Esophagus squamous epithelium (tissue), 5 donors: ENCODE measurements at regions not wholly inside any gene's neighbourhood (a gene's known extent, or its start where the extent isn't known, plus 50 kb on each side); places are given as distances from the start of the nearest gene placed in this dataset.
"Not testable (repeated sequence)": the region's sequence is repeated elsewhere in the genome, so short reads cannot be mapped to it uniquely, and the experiment has no call there.

Source experiments
- DNase-seq: peaks from one replicate; lab custom pipeline; 2025; lab: John Stamatoyannopoulos, UW
- H3K27ac ChIP-seq, 4 donors: fragments of 200-600 bp; sonication (generic); one replicate each; pipeline ENCODE4 v1.5.1; 2016 to 2019; ENCODE audit warnings: mild to moderate bottlenecking in 1 of 4
- H3K27me3 ChIP-seq, 4 donors: fragments of 200-600 bp; sonication (generic); 1 replicate in 3 of 4; 2 replicates in 1 of 4; pipeline versions ENCODE4 v1.5.1 to v1.6.0; 2017 to 2021; ENCODE audit warnings: antibody characterized with exemption in 1 of 4
- H3K36me3 ChIP-seq, 3 donors: fragments of 200-600 bp; sonication (generic); one replicate each; pipeline ENCODE4 v1.5.1; 2016 to 2019
- H3K4me1 ChIP-seq, 3 donors: fragments of 200-600 bp; sonication (generic); one replicate each; pipeline ENCODE4 v1.5.1; 2017 to 2019
- H3K4me3 ChIP-seq, 4 donors: fragments of 200-600 bp; sonication (generic); 1 replicate in 3 of 4; 2 replicates in 1 of 4; pipeline ENCODE4 v1.5.1; 2016 to 2019; ENCODE audit warnings: mild to moderate bottlenecking in 2 of 4, moderate library complexity in 1 of 4
- H3K9me3 ChIP-seq, 3 donors: fragments of 200-600 bp; sonication (generic); one replicate each; pipeline ENCODE4 v1.5.1; 2016 to 2019
- POLR2A ChIP-seq, 4 donors: fragments of 450-650 bp; IDR thresholded peaks; one replicate each; pipeline ENCODE4 v1.6.1; 2017; ENCODE audit warnings: antibody characterized with exemption in 4 of 4, mild to moderate bottlenecking in 4 of 4, moderate library complexity in 3 of 4
- WGBS, 2 donors: methylation state at CpG; one replicate each; pipeline ENCODE4 v1.1.5; 2018; 5-methylcytosine and 5-hydroxymethylcytosine counted together
- intact Hi-C: fragments of 100-400 bp; cut with DNase I; formaldehyde crosslinking; loops from one replicate; pipeline ENCODE4 v1.15.0; 2022
- TF ChIP-seq, protein P1 (sequence below), 6 experiments: fragments of 450-650 bp in 4 of 6; fragments of 200-600 bp in 2 of 6; sonication (generic) in 2 of 6; IDR thresholded peaks; one replicate each; pipeline ENCODE4 v1.5.1; 2016 to 2019; ENCODE audit warnings: antibody characterized with exemption in 6 of 6, mild to moderate bottlenecking in 4 of 6, moderate library complexity in 4 of 6
- donor health status: DM: yes; HTN: yes; CAD: no.

DNA sequence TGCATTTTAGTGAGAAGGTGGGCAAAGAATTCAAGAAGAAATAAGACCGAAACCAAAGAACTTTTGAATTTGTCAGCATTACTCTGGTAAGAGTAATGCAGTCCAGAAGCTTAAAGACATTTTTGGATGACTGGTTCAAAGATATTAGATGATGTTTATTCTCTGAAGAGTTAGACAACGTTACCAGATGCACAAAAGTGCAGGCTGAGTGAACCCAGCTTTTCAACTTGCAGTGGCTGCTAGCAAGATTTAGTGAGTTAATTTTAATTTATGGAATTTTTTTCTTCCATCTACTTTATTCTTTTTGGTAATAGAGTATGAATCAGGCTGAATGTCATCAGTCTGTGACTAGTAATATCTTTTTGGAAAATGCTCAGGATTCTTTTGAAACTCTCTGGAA lies 267.3 kb upstream of the AZI2 start:
- no peaks in the 10 kb centered on the region for H3K4me1 ChIP-seq
- TF ChIP-seq, protein P1, sequence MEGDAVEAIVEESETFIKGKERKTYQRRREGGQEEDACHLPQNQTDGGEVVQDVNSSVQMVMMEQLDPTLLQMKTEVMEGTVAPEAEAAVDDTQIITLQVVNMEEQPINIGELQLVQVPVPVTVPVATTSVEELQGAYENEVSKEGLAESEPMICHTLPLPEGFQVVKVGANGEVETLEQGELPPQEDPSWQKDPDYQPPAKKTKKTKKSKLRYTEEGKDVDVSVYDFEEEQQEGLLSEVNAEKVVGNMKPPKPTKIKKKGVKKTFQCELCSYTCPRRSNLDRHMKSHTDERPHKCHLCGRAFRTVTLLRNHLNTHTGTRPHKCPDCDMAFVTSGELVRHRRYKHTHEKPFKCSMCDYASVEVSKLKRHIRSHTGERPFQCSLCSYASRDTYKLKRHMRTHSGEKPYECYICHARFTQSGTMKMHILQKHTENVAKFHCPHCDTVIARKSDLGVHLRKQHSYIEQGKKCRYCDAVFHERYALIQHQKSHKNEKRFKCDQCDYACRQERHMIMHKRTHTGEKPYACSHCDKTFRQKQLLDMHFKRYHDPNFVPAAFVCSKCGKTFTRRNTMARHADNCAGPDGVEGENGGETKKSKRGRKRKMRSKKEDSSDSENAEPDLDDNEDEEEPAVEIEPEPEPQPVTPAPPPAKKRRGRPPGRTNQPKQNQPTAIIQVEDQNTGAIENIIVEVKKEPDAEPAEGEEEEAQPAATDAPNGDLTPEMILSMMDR (IDR thresholded peaks at IDR 0.05): no peak
- TF ChIP-seq POLR2A (IDR thresholded peaks at IDR 0.05): no peak
- intact Hi-C loops: no loop called here

DNA sequence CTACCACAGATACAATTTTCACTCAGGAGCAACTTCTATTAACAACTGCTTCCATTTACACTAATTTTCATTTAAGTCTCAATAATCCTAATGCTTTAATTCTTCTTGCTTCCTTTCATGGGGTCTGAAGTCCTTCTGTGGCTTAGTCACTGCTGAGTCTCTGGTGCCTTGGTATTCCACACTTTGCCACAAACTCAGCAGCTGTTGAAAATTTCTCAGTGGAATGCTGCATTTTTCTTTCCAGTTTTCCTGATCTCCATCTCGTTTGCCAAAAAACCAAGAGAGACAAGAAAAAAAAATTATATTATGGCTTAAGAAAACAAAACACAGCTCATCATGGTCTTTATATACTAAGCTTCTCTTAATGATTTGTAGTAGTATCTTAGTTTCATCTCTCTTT lies 269.2 kb upstream of the AZI2 start:
- no peaks in the 10 kb centered on the region for H3K9me3 ChIP-seq
- no peaks in the 10 kb centered on the region for H3K27me3 ChIP-seq
- no peaks in the 10 kb centered on the region for H3K36me3 ChIP-seq
- H3K4me3 ChIP-seq: no peak overlapping the region
- intact Hi-C loops: no loop called here
- H3K4me1 ChIP-seq: no peaks in the 10 kb centered on the region
- H3K27ac ChIP-seq: no peak overlapping the region
- no peak for DNase-seq
- TF ChIP-seq, protein P1 (IDR thresholded peaks at IDR 0.05): no peak
- no peak for TF ChIP-seq POLR2A (IDR thresholded peaks at IDR 0.05)
- 17 to 28% methylated on average over 1 of the region's 1 CpG for WGBS, 2 donors

More for the DNA sequence above, 267.3 kb upstream of the AZI2 start:
- no peak overlapping the region for H3K27ac ChIP-seq
- DNase-seq: no peak
- no peaks in the 10 kb centered on the region for H3K9me3 ChIP-seq
- 57 to 61% methylated on average over 2 of the region's 2 CpGs for WGBS, 2 donors
- no peaks in the 10 kb centered on the region for H3K36me3 ChIP-seq
- H3K27me3 ChIP-seq: no peaks in the 10 kb centered on the region
- no peak overlapping the region for H3K4me3 ChIP-seq

DNA sequence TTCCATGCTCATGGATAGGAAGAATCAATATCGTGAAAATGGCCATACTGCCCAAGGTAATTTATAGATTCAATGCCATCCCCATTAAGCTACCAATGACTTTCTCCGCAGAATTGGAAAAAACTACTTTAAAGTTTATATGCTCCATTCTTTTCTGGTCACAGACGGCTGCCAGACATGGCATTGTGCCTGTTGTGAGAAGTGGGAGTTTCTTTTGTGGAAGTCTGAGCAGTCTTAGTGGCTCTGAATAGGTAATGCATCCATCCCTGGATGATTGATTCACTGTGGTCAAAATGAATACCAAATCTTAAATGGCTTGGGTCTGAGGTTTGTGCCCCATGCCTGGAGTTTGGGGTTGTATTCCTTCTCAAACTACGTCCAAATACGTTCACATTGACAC lies 274.5 kb upstream of the AZI2 start:
- Histone ChIP-seq H3K27ac (no peak overlapping the region), H3K9me3 (no peaks in the 10 kb centered on the region), H3K27me3 (no peaks in the 10 kb centered on the region), H3K36me3 (no peaks in the 10 kb centered on the region), H3K4me1 (no peaks in the 10 kb centered on the region), H3K4me3 (no peak overlapping the region)
- 69 to 84% methylated on average over 5 of the region's 5 CpGs for WGBS, 2 donors
- TF ChIP-seq POLR2A (IDR thresholded peaks at IDR 0.05): no peak
- TF ChIP-seq, protein P1 (IDR thresholded peaks at IDR 0.05): no peak
- no peak for DNase-seq
- intact Hi-C loops: no loop called here

DNA sequence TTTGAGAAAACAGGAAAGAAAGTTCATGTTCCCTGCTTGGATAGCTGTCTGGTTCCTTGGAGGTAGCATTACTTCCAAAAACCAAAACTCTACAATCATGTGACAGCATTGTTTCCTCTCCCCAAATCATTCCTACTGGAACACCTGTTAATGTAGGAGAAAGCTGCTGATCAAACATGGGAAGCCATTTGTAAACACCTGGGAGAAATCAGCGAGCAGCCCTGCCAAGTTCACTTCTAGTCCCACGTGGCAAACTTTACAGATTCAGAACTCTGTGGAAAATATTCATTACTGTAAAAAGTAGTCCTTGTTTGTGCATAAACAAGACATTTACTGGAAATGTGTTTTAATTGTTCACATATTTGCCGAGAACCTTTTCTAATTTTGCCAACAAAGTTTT lies 275.5 kb upstream of the AZI2 start:
- intact Hi-C loops: no loop called here
- 31 to 58% methylated on average over 3 of the region's 3 CpGs for WGBS, 2 donors
- TF ChIP-seq POLR2A (IDR thresholded peaks at IDR 0.05): no peak
- TF ChIP-seq, protein P1 (IDR thresholded peaks at IDR 0.05): no peak
- Histone ChIP-seq H3K36me3 (no peaks in the 10 kb centered on the region), H3K4me1 (no peaks in the 10 kb centered on the region), H3K27me3 (no peaks in the 10 kb centered on the region), H3K27ac (no peak overlapping the region), H3K4me3 (no peak overlapping the region), H3K9me3 (no peaks in the 10 kb centered on the region)
- no peak for DNase-seq

DNA sequence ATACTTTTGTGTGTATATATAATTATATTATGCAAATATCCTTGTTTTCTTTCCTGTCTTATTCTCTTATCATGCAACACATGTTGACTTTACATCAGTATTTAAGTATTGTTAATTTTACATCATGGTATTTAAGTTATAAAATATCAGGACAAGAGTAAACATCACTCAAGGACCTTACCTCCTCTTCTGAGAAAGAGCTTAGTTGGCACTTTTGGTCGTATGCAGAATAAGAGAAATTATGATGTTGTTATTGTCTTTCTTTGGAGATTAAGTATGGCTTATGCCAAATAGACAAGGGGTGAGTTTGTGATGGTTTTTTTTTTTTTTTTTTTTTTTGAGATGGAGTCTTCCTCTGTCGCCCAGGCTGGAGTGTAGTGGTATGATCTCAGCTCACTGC lies 279.2 kb upstream of the AZI2 start:
- DNase-seq, H3K27me3 ChIP-seq, H3K27ac ChIP-seq, H3K36me3 ChIP-seq, intact Hi-C loops, H3K4me1 ChIP-seq, H3K4me3 ChIP-seq, H3K9me3 ChIP-seq: not testable (repeated sequence)
- 64 to 81% methylated on average over 1 to 2 of the region's 2 CpGs for WGBS, 2 donors

DNA sequence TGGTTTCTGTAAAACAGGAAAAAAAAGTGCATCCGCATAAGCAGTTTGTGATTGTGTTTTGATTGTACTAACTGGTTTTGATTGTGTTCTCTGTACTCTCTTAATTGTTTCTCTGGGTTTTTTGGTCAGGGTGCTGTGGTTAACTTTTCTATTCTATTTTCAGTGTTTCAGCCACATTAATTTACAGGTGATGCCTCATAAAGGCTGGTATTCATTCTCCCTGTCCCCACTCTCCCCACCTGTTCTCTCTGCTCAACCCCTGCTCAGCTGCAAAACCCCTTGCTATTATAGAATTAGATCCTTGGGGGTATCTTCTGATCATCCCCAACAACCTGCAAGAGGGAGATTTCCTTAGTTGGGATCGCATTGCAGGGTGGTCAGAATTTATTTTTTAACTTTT lies 285.4 kb upstream of the AZI2 start:
- Histone ChIP-seq H3K4me1 (no peaks in the 10 kb centered on the region), H3K27ac (no peak overlapping the region), H3K27me3 (no peaks in the 10 kb centered on the region), H3K36me3 (no peaks in the 10 kb centered on the region), H3K4me3 (no peak overlapping the region), H3K9me3 (no peaks in the 10 kb centered on the region)
- intact Hi-C loops: no loop called here
- DNase-seq: no peak
- TF ChIP-seq POLR2A (IDR thresholded peaks at IDR 0.05): no peak
- TF ChIP-seq, protein P1 (IDR thresholded peaks at IDR 0.05): no peak
- WGBS, 2 donors: 82 to 87% methylated on average over 2 of the region's 2 CpGs
